Pulmonary artery endothelial cell (primary cell): ENCODE measurements at regions not wholly inside any gene's neighbourhood (a gene's known extent, or its start where the extent isn't known, plus 50 kb on each side); places are given as distances from the start of the nearest gene placed in this dataset.
"Not testable (repeated sequence)": the region's sequence is repeated elsewhere in the genome, so short reads cannot be mapped to it uniquely, and the experiment has no call there.

Experiments used
- DNase-seq: peaks from one replicate; pipeline ENCODE4 v3.0.0-alpha.2; 2011; ENCODE audit warnings: low read depth, low spot score

- no peak for DNase-seq
Measured at GRCh38 chr1:164384262-164384661, 174.7 kb upstream of the PBX1 start.

- DNase-seq = no peak
Measured at GRCh38 chr1:164417016-164417704, 141.8 kb upstream of the PBX1 start.

- DNase-seq = no peak
Measured at GRCh38 chr1:164423136-164423535, 135.8 kb upstream of the PBX1 start.

GRCh38 chr1:164433141-164433817 lies 125.7 kb upstream of the PBX1 start:
- no peak for DNase-seq

- no peak for DNase-seq
Measured at GRCh38 chr1:164433818-164434170, 125.2 kb upstream of the PBX1 start.

- DNase-seq = no peak
Measured at GRCh38 chr1:164440232-164440631, 118.8 kb upstream of the PBX1 start.

- DNase-seq = no peak
Measured at GRCh38 chr1:164443166-164443565, 115.8 kb upstream of the PBX1 start.

- DNase-seq = no peak
Measured at GRCh38 chr1:164443836-164444235, 115.1 kb upstream of the PBX1 start.

- DNase-seq = no peak
Measured at GRCh38 chr1:164446020-164446419, 113.0 kb upstream of the PBX1 start.

GRCh38 chr1:164452549-164452948 lies 106.4 kb upstream of the PBX1 start:
- no peak for DNase-seq

GRCh38 chr1:164456272-164456671 lies 102.7 kb upstream of the PBX1 start:
- no peak for DNase-seq

- DNase-seq = not testable (repeated sequence)
Measured at GRCh38 chr1:164459176-164459575, 99.8 kb upstream of the PBX1 start.

- DNase-seq = no peak
Measured at GRCh38 chr1:164466001-164466421, 93.0 kb upstream of the PBX1 start.

GRCh38 chr1:164466429-164466828 lies 92.6 kb upstream of the PBX1 start:
- no peak for DNase-seq

GRCh38 chr1:164470996-164471395 lies 88.0 kb upstream of the PBX1 start:
- no peak for DNase-seq

- DNase-seq = no peak
Measured at GRCh38 chr1:164472841-164473240, 86.1 kb upstream of the PBX1 start.

- DNase-seq = no peak
Measured at GRCh38 chr1:164473544-164473943, 85.4 kb upstream of the PBX1 start.

GRCh38 chr1:164475834-164476233 lies 83.2 kb upstream of the PBX1 start:
- no peak for DNase-seq

GRCh38 chr1:164477343-164477742 lies 81.6 kb upstream of the PBX1 start:
- no peak for DNase-seq

- no peak for DNase-seq
Measured at GRCh38 chr1:164479242-164479641, 79.7 kb upstream of the PBX1 start.

GRCh38 chr1:164480285-164480907 lies 78.6 kb upstream of the PBX1 start:
- no peak for DNase-seq

- DNase-seq = no peak
Measured at GRCh38 chr1:164495905-164496304, 63.1 kb upstream of the PBX1 start.

- DNase-seq = no peak
Measured at GRCh38 chr1:164498792-164499191, 60.2 kb upstream of the PBX1 start.
